ENCODE measurements at regions not wholly inside any gene's neighbourhood (a gene's known extent, or its start where the extent isn't known, plus 50 kb on each side); places are given as distances from the start of the nearest gene placed in this dataset.

GRCh38 chr5:32506799-32507198 lies 62.3 kb upstream of the ZFR start:
- TF ChIP-seq REST (IDR thresholded peaks at IDR 0.05; ENCODE audit: insufficient replicate concordance, low read depth) (no peak), CTCF (IDR thresholded peaks at IDR 0.05; ENCODE audit: insufficient read depth, low read length) (no peak), SPI1 (IDR thresholded peaks at IDR 0.05; ENCODE audit: borderline replicate concordance, low read depth) (no peak), GABPA (IDR thresholded peaks at IDR 0.05; ENCODE audit: low read depth) (no peak)

Data from HL-60 (cell line).